Body of pancreas (tissue), 4 donors: ENCODE measurements at regions not wholly inside any gene's neighbourhood (a gene's known extent, or its start where the extent isn't known, plus 50 kb on each side); places are given as distances from the start of the nearest gene placed in this dataset.

Experiments used
- ATAC-seq: fragments of 150-250 bp; one replicate; pipeline ENCODE4 v1.9.1; 2016
- DNase-seq, 4 donors: peaks; one replicate each; pipeline ENCODE4 v3.0.0-alpha.2; 2019
- H3K27ac ChIP-seq, 4 donors: fragments of 200-600 bp; sonication (generic); 1 replicate in 3 of 4; 2 replicates in 1 of 4; pipeline versions ENCODE4 v1.5.1 to v1.6.1; 2016 to 2019; ENCODE audit warnings: mild to moderate bottlenecking in 1 of 4, mixed read lengths in 1 of 4, moderate library complexity in 1 of 4
- H3K27me3 ChIP-seq, 2 donors: fragments of 200-600 bp; sonication (generic); one replicate each; pipeline ENCODE4 v1.6.0; 2016; ENCODE audit warnings: mild to moderate bottlenecking in 1 of 2
- H3K36me3 ChIP-seq, 2 donors: fragments of 200-600 bp; sonication (generic); replicated peaks in 1 of 2; 2 replicates each; pipeline ENCODE4 v1.5.1; 2016; ENCODE audit warnings: low read depth in 2 of 2; ENCODE audit not compliant: insufficient read depth in 1 of 2
- H3K4me1 ChIP-seq: fragments of 200-600 bp; sonication (generic); one replicate; pipeline ENCODE4 v1.6.0; 2016
- H3K4me3 ChIP-seq, 2 donors: fragments of 200-600 bp; sonication (generic); 1 replicate in 1 of 2; 2 replicates in 1 of 2; pipeline ENCODE4 v1.5.1; 2016 to 2019
- H3K9me3 ChIP-seq, 3 donors: fragments of 200-600 bp; sonication (generic); 1 replicate in 2 of 3; 2 replicates in 1 of 3; pipeline ENCODE4 v1.5.1; 2016
- POLR2A ChIP-seq, 3 donors: fragments of 450-650 bp; IDR thresholded peaks; one replicate each; pipeline ENCODE4 v1.6.1; 2016; ENCODE audit warnings: antibody characterized with exemption in 3 of 3, mild to moderate bottlenecking in 2 of 3
- WGBS, 2 donors: methylation state at CpG; one replicate each; pipeline ENCODE4 v1.1.5; 2017; 5-methylcytosine and 5-hydroxymethylcytosine counted together
- intact Hi-C: fragments of 100-400 bp; cut with DNase I; formaldehyde crosslinking; loops from one replicate; pipeline ENCODE4 v1.15.1; 2023
- TF ChIP-seq, protein P1 (sequence below), 7 experiments: fragments of 450-650 bp in 4 of 7; fragments of 200-600 bp in 3 of 7; sonication (generic) in 3 of 7; IDR thresholded peaks; one replicate each; pipeline ENCODE4 v1.5.1; 2016 to 2019; ENCODE audit warnings: antibody characterized with exemption in 7 of 7

DNA sequence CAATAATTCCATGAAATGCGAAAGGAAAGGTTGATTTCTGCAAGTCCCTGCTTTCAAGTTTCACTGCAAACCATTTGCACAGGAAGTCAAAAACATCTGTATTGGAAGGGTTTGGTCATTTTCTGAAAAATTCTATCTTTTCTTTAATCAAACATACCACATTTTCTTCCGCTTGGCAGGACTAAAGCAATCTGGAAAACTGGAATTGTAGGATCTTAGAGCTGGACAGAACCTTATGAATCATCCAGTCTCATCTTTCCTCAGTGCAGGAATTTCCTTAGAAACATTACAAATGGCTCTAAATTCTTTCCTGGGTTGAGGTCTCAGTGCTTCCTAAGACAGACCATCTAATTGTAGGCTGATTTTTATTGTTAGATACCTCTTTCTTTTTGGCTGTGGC is 111.5 kb upstream of the ELAC2 start:
- intact Hi-C loops = no loop called here
- no peak for DNase-seq
- TF ChIP-seq, protein P1, sequence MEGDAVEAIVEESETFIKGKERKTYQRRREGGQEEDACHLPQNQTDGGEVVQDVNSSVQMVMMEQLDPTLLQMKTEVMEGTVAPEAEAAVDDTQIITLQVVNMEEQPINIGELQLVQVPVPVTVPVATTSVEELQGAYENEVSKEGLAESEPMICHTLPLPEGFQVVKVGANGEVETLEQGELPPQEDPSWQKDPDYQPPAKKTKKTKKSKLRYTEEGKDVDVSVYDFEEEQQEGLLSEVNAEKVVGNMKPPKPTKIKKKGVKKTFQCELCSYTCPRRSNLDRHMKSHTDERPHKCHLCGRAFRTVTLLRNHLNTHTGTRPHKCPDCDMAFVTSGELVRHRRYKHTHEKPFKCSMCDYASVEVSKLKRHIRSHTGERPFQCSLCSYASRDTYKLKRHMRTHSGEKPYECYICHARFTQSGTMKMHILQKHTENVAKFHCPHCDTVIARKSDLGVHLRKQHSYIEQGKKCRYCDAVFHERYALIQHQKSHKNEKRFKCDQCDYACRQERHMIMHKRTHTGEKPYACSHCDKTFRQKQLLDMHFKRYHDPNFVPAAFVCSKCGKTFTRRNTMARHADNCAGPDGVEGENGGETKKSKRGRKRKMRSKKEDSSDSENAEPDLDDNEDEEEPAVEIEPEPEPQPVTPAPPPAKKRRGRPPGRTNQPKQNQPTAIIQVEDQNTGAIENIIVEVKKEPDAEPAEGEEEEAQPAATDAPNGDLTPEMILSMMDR (IDR thresholded peaks at IDR 0.05) = no peak
- no peak for TF ChIP-seq POLR2A (IDR thresholded peaks at IDR 0.05)
- H3K27me3 ChIP-seq = no peaks in the 10 kb centered on the region
- no peaks in the 10 kb centered on the region for H3K4me1 ChIP-seq
- H3K27ac ChIP-seq = no peak overlapping the region
- no peak overlapping the region for H3K4me3 ChIP-seq
- no peaks in the 10 kb centered on the region for H3K36me3 ChIP-seq
- H3K9me3 ChIP-seq = no peaks in the 10 kb centered on the region
- 79 to 91% methylated on average over 2 of the region's 2 CpGs for WGBS, 2 donors
- ATAC-seq = no peak

DNA sequence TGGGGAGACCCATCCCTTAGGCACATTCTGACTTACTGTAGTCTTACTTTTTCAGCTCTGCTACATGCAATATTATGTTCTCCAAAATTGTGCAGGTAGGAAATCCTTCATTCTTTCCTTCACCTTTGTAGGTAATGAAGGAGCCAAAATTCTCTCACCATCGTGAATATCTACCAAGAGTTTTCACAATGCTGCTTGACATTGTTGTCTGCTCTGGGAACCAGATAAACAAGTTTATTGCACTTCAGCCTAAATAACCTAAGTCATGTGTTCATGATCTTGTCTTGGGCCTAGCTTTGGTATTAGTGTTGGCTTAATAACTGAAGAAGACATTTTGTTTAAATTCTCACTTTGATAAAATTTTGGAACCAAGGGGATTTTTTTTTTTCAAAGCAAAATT is 110.8 kb upstream of the ELAC2 start:
- no peak overlapping the region for H3K4me3 ChIP-seq
- WGBS, 2 donors = 48 to 89% methylated on average over 1 of the region's 1 CpG
- no peak for TF ChIP-seq POLR2A (IDR thresholded peaks at IDR 0.05)
- TF ChIP-seq, protein P1 (IDR thresholded peaks at IDR 0.05) = no peak

DNA sequence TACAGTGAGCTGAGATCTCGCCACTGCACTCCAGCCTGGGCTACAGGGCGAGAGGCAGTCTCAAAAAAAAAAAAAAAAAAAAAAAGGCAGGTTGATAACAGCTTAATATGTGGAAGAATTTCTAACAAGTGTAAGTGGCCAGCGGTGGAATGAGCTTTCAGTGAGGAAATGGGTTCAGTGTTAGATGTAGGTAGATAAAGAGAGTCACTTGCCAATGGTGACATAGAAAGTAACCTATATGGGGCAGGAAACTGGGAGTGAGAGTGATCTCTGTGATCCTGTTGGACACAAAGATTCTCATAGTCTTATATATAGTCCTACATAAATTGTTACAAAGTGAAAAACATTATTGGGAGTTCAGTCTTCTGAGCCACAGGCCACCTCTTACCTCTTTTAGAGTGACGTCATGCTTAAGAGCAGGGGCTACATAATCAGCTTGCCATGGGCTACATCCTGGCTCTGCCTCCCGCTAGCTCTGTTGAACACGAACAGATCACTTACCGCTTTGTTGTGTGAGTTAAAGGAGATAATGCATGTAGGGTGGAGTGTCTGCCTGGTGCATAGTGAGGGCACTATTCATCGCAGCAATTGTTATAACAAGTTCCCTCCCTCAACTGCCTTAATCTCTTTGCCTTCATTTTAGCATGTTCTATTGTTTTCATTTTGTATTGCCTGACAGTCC is 110.2 kb upstream of the ELAC2 start:
- Histone ChIP-seq H3K4me3 (no peak overlapping the region), H3K27ac (no peak overlapping the region), H3K36me3 (no peaks in the 10 kb centered on the region), H3K4me1 (no peaks in the 10 kb centered on the region), H3K27me3 (no peaks in the 10 kb centered on the region), H3K9me3 (no peaks in the 10 kb centered on the region)
- TF ChIP-seq, protein P1 (IDR thresholded peaks at IDR 0.05) = no peak
- TF ChIP-seq POLR2A (IDR thresholded peaks at IDR 0.05) = no peak
- 79 to 90% methylated on average over 8 of the region's 8 CpGs for WGBS, 2 donors
- ATAC-seq (no peak), DNase-seq (no peak)
- intact Hi-C loops = no loop called here

More for the DNA sequence above, 110.8 kb upstream of the ELAC2 start:
- ATAC-seq (no peak), DNase-seq (no peak)
- intact Hi-C loops = no loop called here
- no peaks in the 10 kb centered on the region for H3K36me3 ChIP-seq
- no peak overlapping the region for H3K27ac ChIP-seq
- H3K9me3 ChIP-seq = no peaks in the 10 kb centered on the region
- H3K27me3 ChIP-seq = no peaks in the 10 kb centered on the region
- no peaks in the 10 kb centered on the region for H3K4me1 ChIP-seq

DNA sequence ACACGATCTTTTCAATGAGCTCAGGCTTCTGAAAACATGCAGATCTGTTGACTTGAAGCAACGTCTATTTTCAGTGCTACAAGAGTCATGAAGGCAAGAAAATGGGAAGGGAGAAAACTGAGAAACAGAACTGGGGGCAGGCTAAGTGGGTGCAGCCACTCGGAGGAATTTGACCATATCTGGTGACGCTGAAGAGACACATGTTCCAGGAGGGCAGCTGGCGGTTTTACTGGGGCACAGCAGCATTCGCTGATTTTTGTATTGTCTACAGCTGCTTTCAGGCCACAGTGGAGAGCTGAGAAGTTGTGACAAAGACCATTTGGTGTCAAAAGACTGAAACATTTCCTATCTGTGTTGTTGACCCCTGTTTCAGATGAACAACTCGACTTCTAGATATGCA is 103.0 kb upstream of the ELAC2 start:
- no peak for ATAC-seq
- WGBS, 2 donors = 61 to 71% methylated on average over 7 of the region's 7 CpGs
- Histone ChIP-seq H3K27me3 (no peaks in the 10 kb centered on the region), H3K4me3 (no peak overlapping the region), H3K36me3 (no peaks in the 10 kb centered on the region), H3K4me1 (no peaks in the 10 kb centered on the region), H3K27ac (no peak overlapping the region), H3K9me3 (no peaks in the 10 kb centered on the region)
- no peak for DNase-seq
- TF ChIP-seq, protein P1 (IDR thresholded peaks at IDR 0.05) = no peak
- no peak for TF ChIP-seq POLR2A (IDR thresholded peaks at IDR 0.05)
- intact Hi-C loops = no loop called here

DNA sequence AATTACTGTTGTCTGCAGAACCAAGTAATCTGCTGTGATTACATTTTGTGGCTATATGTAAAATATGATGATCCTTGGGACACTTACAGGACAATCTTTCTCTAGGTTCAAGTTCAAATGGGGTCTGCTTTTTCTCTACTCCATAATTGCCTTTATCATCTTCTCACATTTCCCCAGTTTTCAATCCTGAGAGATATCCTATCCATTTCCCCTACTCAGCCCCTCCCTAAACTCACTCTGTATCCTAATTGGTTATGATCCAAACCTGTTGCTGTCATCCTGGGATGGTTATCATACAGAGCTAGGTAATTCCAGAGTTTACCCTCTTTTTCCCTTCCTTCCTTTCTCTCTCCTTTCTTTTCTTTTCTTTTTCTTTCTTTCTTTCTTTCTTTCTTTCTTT is 100.5 kb upstream of the ELAC2 start:
- no peak for ATAC-seq
- intact Hi-C loops = no loop called here
- H3K27me3 ChIP-seq = no peaks in the 10 kb centered on the region

More for the DNA sequence above, 100.5 kb upstream of the ELAC2 start:
- H3K36me3 ChIP-seq = no peaks in the 10 kb centered on the region
- no peak for DNase-seq
- no peak overlapping the region for H3K27ac ChIP-seq
- H3K4me3 ChIP-seq = no peak overlapping the region
- H3K9me3 ChIP-seq = no peaks in the 10 kb centered on the region
- TF ChIP-seq, protein P1 (IDR thresholded peaks at IDR 0.05) = no peak
- no peak for TF ChIP-seq POLR2A (IDR thresholded peaks at IDR 0.05)
- peaks cover 6% of the 10 kb centered on the region for H3K4me1 ChIP-seq
